WTC11 (cell line): ENCODE measurements at regions not wholly inside any gene's neighbourhood (a gene's known extent, or its start where the extent isn't known, plus 50 kb on each side); places are given as distances from the start of the nearest gene placed in this dataset.

ENCODE experiments used
- CREM ChIP-seq: sonication (generic); formaldehyde crosslinking; IDR thresholded peaks from 2 replicates; pipeline ENCODE4 v1.8.1; 2022; ENCODE audit warnings: mild to moderate bottlenecking, missing genetic modification reagents, moderate library complexity
- FOXJ3 ChIP-seq: sonication (generic); formaldehyde crosslinking; IDR thresholded peaks from 2 replicates; pipeline ENCODE4 v1.9.0; 2021; ENCODE audit warnings: missing genetic modification reagents, mild to moderate bottlenecking, borderline replicate concordance
- FOXK1 ChIP-seq: sonication (generic); formaldehyde crosslinking; IDR thresholded peaks from 2 replicates; pipeline ENCODE4 v1.8.0; 2022; ENCODE audit warnings: mild to moderate bottlenecking, moderate library complexity, missing genetic modification reagents
- GABPB1 ChIP-seq: sonication (generic); formaldehyde crosslinking; IDR thresholded peaks from 2 replicates; pipeline ENCODE4 v1.8.1; 2023; ENCODE audit warnings: mild to moderate bottlenecking, missing genetic modification reagents
- ZNF121 ChIP-seq: sonication (generic); formaldehyde crosslinking; IDR thresholded peaks from 2 replicates; pipeline ENCODE4 v1.8.0; 2023; ENCODE audit warnings: missing genetic modification reagents
- ZNF219 ChIP-seq: sonication (generic); formaldehyde crosslinking; IDR thresholded peaks from 2 replicates; pipeline ENCODE4 v1.8.0; 2023; ENCODE audit warnings: missing genetic modification reagents, mild to moderate bottlenecking, borderline replicate concordance
- TF ChIP-seq, protein P1 (sequence below): sonication (generic); formaldehyde crosslinking; IDR thresholded peaks from 2 replicates; pipeline ENCODE4 v1.8.0; 2022; ENCODE audit warnings: mild to moderate bottlenecking, missing genetic modification reagents
- TF ChIP-seq, protein P2 (sequence below): sonication (generic); formaldehyde crosslinking; conservative IDR thresholded peaks from 2 replicates; pipeline ENCODE4 v1.8.1; 2022; ENCODE audit warnings: mild to moderate bottlenecking, missing genetic modification reagents
- TF ChIP-seq, protein P3 (sequence below): fragments of 200-600 bp; IDR thresholded peaks from 2 replicates; pipeline ENCODE4 v1.8.0; 2022; ENCODE audit warnings: antibody characterized with exemption
- TF ChIP-seq, protein P4 (sequence below): sonication (generic); formaldehyde crosslinking; IDR thresholded peaks from 2 replicates; pipeline ENCODE4 v1.8.0; 2022; ENCODE audit warnings: mild to moderate bottlenecking, missing genetic modification reagents
- TF ChIP-seq, protein P5 (sequence below): sonication (generic); formaldehyde crosslinking; IDR thresholded peaks from 2 replicates; pipeline ENCODE4 v1.8.0; 2023; ENCODE audit warnings: mild to moderate bottlenecking, missing genetic modification reagents
- TF ChIP-seq, protein P6 (sequence below): sonication (generic); formaldehyde crosslinking; IDR thresholded peaks from 2 replicates; pipeline ENCODE4 v1.8.1; 2022; ENCODE audit warnings: low read depth, missing genetic modification reagents, borderline replicate concordance
- TF ChIP-seq, protein P7 (sequence below): fragments of 250-450 bp; sonication (Bioruptor Pico); IDR thresholded peaks from 2 replicates; pipeline ENCODE4 v1.8.0; 2021; ENCODE audit warnings: mild to moderate bottlenecking

DNA sequence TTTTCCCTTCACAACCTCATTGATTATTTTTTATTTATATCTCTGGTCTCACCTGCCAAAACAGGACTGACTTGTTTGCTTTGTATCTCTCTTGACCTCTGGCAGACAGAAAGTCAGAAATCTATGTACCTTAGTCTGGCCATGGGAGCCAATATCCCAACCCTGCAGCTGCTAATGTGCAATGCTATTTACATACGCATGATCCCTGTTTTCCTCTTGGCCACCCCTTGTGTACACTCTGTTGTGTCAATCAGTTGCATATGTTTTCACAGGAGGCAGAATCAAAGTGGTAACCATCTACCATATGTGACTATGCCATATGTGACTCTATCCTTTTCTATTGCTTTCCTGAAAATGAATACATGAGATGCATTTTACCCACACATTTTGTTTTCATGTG, 688.8 kb downstream of the PLA2G4A start:
- no peak for TF ChIP-seq FOXJ3
- TF ChIP-seq, protein P1, sequence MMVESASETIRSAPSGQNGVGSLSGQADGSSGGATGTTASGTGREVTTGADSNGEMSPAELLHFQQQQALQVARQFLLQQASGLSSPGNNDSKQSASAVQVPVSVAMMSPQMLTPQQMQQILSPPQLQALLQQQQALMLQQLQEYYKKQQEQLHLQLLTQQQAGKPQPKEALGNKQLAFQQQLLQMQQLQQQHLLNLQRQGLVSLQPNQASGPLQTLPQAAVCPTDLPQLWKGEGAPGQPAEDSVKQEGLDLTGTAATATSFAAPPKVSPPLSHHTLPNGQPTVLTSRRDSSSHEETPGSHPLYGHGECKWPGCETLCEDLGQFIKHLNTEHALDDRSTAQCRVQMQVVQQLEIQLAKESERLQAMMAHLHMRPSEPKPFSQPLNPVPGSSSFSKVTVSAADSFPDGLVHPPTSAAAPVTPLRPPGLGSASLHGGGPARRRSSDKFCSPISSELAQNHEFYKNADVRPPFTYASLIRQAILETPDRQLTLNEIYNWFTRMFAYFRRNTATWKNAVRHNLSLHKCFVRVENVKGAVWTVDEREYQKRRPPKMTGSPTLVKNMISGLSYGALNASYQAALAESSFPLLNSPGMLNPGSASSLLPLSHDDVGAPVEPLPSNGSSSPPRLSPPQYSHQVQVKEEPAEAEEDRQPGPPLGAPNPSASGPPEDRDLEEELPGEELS (CRISPR knock-in tag) = no peak
- TF ChIP-seq, protein P2, sequence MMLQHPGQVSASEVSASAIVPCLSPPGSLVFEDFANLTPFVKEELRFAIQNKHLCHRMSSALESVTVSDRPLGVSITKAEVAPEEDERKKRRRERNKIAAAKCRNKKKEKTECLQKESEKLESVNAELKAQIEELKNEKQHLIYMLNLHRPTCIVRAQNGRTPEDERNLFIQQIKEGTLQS (CRISPR knock-in tag) = no peak
- TF ChIP-seq, protein P3, sequence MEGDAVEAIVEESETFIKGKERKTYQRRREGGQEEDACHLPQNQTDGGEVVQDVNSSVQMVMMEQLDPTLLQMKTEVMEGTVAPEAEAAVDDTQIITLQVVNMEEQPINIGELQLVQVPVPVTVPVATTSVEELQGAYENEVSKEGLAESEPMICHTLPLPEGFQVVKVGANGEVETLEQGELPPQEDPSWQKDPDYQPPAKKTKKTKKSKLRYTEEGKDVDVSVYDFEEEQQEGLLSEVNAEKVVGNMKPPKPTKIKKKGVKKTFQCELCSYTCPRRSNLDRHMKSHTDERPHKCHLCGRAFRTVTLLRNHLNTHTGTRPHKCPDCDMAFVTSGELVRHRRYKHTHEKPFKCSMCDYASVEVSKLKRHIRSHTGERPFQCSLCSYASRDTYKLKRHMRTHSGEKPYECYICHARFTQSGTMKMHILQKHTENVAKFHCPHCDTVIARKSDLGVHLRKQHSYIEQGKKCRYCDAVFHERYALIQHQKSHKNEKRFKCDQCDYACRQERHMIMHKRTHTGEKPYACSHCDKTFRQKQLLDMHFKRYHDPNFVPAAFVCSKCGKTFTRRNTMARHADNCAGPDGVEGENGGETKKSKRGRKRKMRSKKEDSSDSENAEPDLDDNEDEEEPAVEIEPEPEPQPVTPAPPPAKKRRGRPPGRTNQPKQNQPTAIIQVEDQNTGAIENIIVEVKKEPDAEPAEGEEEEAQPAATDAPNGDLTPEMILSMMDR = no peak
- TF ChIP-seq FOXK1 (CRISPR knock-in tag) = no peak
- TF ChIP-seq, protein P4, sequence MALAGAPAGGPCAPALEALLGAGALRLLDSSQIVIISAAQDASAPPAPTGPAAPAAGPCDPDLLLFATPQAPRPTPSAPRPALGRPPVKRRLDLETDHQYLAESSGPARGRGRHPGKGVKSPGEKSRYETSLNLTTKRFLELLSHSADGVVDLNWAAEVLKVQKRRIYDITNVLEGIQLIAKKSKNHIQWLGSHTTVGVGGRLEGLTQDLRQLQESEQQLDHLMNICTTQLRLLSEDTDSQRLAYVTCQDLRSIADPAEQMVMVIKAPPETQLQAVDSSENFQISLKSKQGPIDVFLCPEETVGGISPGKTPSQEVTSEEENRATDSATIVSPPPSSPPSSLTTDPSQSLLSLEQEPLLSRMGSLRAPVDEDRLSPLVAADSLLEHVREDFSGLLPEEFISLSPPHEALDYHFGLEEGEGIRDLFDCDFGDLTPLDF (CRISPR knock-in tag) = no peak
- no peak for TF ChIP-seq ZNF219 (CRISPR knock-in tag)
- no peak for TF ChIP-seq GABPB1 (CRISPR knock-in tag)
- no peak for TF ChIP-seq CREM (CRISPR knock-in tag)
- no peak for TF ChIP-seq ZNF121
- TF ChIP-seq, protein P5, sequence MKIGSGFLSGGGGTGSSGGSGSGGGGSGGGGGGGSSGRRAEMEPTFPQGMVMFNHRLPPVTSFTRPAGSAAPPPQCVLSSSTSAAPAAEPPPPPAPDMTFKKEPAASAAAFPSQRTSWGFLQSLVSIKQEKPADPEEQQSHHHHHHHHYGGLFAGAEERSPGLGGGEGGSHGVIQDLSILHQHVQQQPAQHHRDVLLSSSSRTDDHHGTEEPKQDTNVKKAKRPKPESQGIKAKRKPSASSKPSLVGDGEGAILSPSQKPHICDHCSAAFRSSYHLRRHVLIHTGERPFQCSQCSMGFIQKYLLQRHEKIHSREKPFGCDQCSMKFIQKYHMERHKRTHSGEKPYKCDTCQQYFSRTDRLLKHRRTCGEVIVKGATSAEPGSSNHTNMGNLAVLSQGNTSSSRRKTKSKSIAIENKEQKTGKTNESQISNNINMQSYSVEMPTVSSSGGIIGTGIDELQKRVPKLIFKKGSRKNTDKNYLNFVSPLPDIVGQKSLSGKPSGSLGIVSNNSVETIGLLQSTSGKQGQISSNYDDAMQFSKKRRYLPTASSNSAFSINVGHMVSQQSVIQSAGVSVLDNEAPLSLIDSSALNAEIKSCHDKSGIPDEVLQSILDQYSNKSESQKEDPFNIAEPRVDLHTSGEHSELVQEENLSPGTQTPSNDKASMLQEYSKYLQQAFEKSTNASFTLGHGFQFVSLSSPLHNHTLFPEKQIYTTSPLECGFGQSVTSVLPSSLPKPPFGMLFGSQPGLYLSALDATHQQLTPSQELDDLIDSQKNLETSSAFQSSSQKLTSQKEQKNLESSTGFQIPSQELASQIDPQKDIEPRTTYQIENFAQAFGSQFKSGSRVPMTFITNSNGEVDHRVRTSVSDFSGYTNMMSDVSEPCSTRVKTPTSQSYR (CRISPR knock-in tag) = no peak
- TF ChIP-seq, protein P6, sequence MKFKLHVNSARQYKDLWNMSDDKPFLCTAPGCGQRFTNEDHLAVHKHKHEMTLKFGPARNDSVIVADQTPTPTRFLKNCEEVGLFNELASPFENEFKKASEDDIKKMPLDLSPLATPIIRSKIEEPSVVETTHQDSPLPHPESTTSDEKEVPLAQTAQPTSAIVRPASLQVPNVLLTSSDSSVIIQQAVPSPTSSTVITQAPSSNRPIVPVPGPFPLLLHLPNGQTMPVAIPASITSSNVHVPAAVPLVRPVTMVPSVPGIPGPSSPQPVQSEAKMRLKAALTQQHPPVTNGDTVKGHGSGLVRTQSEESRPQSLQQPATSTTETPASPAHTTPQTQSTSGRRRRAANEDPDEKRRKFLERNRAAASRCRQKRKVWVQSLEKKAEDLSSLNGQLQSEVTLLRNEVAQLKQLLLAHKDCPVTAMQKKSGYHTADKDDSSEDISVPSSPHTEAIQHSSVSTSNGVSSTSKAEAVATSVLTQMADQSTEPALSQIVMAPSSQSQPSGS (CRISPR knock-in tag) = no peak
- TF ChIP-seq, protein P7, sequence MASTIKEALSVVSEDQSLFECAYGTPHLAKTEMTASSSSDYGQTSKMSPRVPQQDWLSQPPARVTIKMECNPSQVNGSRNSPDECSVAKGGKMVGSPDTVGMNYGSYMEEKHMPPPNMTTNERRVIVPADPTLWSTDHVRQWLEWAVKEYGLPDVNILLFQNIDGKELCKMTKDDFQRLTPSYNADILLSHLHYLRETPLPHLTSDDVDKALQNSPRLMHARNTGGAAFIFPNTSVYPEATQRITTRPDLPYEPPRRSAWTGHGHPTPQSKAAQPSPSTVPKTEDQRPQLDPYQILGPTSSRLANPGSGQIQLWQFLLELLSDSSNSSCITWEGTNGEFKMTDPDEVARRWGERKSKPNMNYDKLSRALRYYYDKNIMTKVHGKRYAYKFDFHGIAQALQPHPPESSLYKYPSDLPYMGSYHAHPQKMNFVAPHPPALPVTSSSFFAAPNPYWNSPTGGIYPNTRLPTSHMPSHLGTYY (CRISPR knock-in tag) = no peak
